ENCODE measurements at regions not wholly inside any gene's neighbourhood (a gene's known extent, or its start where the extent isn't known, plus 50 kb on each side); places are given as distances from the start of the nearest gene placed in this dataset.

DNA sequence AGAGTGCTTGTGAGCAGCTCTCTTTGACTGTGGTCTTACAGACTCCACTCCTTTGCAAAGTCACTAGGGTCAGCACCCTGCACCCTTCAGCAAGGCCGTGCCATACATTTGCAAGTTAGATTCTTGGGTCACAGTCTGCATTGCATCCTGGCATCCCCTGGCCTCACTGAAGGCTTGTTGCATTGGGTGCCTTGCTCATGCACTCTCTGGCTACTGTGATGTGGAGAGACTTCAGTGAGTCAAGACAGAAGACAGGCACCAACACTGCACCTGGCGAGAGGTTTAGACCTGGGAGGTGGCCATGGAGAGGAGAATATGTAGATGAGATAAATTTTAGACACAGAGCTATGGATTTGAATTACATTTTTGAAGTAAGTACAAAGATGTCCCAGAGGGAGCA, 146.4 kb upstream of the COPS8 start:
- Histone ChIP-seq H3K36me3 (ENCODE audit: insufficient read depth, low read length) (no peaks in the 10 kb centered on the region), H3K9me3 (replicated peaks; ENCODE audit: low read length) (no peaks in the 10 kb centered on the region), H3K27me3 (ENCODE audit: control insufficient read depth, insufficient read depth, low read length) (no peaks in the 10 kb centered on the region), H3K4me1 (ENCODE audit: control insufficient read depth, insufficient read depth, low read length) (no peaks in the 10 kb centered on the region), H3K4me2 (ENCODE audit: low read length) (no peak overlapping the region), H3K9ac (ENCODE audit: low read depth, low read length) (no peak overlapping the region), H3K4me3 (ENCODE audit: low read length) (no peak overlapping the region)

DNA sequence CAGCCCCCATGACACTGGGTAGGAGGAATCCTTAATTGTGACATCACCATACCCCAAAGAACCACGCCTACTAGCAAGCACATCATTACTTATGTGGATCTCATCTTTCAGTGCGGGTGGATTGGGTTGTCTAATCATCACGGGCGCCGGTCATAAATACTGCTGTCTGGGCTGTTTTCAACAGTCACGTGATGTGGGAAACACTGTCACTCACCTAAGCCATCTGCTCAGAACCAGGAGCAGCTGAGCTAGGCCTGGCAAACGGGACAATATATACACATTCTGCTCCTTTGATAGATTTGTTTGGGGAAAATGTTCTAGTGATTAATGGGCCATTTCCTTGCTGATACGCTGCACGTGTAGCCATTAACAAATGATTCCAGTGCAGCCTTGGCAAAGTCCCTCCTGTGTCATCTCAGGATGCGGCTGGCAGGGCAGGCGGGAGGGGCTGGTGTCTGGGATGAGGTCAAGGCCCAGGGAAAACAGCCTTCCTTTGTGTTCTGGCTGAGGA, 145.9 kb upstream of the COPS8 start:
- Histone ChIP-seq H3K9ac (ENCODE audit: low read depth, low read length) (no peak overlapping the region), H3K9me3 (replicated peaks; ENCODE audit: low read length) (no peaks in the 10 kb centered on the region), H3K4me1 (ENCODE audit: control insufficient read depth, insufficient read depth, low read length) (no peaks in the 10 kb centered on the region), H3K4me3 (ENCODE audit: low read length) (no peak overlapping the region), H3K4me2 (ENCODE audit: low read length) (no peak overlapping the region), H3K36me3 (ENCODE audit: insufficient read depth, low read length) (no peaks in the 10 kb centered on the region), H3K27me3 (ENCODE audit: control insufficient read depth, insufficient read depth, low read length) (no peaks in the 10 kb centered on the region)

DNA sequence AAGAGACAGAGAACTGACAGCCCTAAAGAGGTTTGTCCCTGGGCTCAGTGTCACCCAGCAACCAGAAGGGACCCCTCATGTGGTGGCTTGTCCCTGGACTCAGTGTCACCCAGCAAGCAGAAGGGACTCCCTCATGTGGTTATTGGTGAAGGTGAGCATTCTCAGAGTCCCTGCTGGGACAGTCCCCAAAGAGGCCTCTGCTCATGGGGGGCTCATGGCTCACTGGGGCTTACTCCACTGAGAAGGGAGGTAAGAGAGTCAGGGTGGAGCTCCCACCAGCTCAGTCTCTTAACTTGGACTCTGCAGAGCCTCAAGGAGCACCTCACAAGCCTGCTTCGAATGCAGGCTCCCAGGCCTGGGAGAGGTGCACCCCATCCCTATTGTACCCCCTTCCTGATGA, 145.2 kb upstream of the COPS8 start:
- H3K4me1 ChIP-seq (ENCODE audit: control insufficient read depth, insufficient read depth, low read length): no peaks in the 10 kb centered on the region
- H3K27me3 ChIP-seq (ENCODE audit: control insufficient read depth, insufficient read depth, low read length): no peaks in the 10 kb centered on the region
- H3K36me3 ChIP-seq (ENCODE audit: insufficient read depth, low read length): no peaks in the 10 kb centered on the region
- no peaks in the 10 kb centered on the region for H3K9me3 ChIP-seq (replicated peaks; ENCODE audit: low read length)
- no peak overlapping the region for H3K4me3 ChIP-seq (ENCODE audit: low read length)
- no peak overlapping the region for H3K9ac ChIP-seq (ENCODE audit: low read depth, low read length)
- H3K4me2 ChIP-seq (ENCODE audit: low read length): no peak overlapping the region

DNA sequence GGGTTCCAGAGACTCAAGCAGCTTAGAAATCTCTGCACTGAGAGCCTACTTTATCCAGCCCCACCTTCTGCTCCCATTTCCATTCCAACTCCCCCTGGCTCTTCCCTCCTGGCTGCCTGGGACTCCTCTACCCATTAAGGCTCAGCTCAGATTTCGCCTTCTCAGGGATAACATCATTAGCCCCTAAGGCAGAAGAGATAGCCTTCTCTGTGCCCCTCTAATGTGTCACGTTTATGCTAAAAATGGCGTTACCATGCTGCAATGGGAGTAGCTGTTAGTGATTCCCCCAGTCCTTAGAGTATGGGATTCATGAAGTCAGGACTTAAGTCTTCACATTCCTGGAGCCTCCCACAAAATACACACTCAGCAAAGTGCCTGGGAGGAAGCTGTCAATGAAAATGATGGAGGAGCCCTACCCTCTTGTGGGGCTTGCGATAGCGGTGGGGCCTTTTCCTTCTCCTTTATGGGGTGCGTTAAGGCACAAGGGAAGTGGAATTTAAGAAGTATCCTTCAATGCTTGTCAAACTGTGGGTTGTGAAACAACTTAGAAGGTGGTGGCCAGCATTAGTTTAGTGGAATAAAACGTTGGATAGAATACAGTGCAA, 144.7 kb upstream of the COPS8 start:
- no peak overlapping the region for H3K4me3 ChIP-seq (ENCODE audit: low read length)
- H3K4me2 ChIP-seq (ENCODE audit: low read length): no peak overlapping the region
- no peak overlapping the region for H3K9ac ChIP-seq (ENCODE audit: low read depth, low read length)
- H3K4me1 ChIP-seq (ENCODE audit: control insufficient read depth, insufficient read depth, low read length): no peaks in the 10 kb centered on the region
- no peaks in the 10 kb centered on the region for H3K9me3 ChIP-seq (replicated peaks; ENCODE audit: low read length)
- no peaks in the 10 kb centered on the region for H3K36me3 ChIP-seq (ENCODE audit: insufficient read depth, low read length)
- H3K27me3 ChIP-seq (ENCODE audit: control insufficient read depth, insufficient read depth, low read length): no peaks in the 10 kb centered on the region

DNA sequence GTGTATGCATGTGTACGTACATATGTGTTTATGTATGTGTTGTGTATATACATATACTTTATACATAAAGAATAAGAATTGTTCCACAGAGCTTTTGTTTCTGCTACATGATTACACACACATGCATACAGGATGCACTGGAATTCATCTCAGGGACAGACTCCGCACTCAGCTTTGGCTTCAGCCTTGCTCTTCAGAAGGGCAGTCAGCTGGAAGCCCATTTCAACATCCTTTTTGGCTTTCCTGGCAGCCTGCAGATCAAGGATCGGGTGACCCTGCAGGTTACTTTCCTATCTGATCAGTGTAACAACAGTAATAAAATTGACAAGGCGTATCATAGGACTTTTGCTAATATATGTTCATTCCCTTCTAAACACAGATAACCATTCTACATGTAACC, 144.1 kb upstream of the COPS8 start:
- H3K9ac ChIP-seq (ENCODE audit: low read depth, low read length): no peak overlapping the region
- H3K27me3 ChIP-seq (ENCODE audit: control insufficient read depth, insufficient read depth, low read length): no peaks in the 10 kb centered on the region
- H3K36me3 ChIP-seq (ENCODE audit: insufficient read depth, low read length): no peaks in the 10 kb centered on the region
- H3K4me2 ChIP-seq (ENCODE audit: low read length): no peak overlapping the region
- H3K4me3 ChIP-seq (ENCODE audit: low read length): no peak overlapping the region
- no peaks in the 10 kb centered on the region for H3K9me3 ChIP-seq (replicated peaks; ENCODE audit: low read length)
- no peaks in the 10 kb centered on the region for H3K4me1 ChIP-seq (ENCODE audit: control insufficient read depth, insufficient read depth, low read length)

DNA sequence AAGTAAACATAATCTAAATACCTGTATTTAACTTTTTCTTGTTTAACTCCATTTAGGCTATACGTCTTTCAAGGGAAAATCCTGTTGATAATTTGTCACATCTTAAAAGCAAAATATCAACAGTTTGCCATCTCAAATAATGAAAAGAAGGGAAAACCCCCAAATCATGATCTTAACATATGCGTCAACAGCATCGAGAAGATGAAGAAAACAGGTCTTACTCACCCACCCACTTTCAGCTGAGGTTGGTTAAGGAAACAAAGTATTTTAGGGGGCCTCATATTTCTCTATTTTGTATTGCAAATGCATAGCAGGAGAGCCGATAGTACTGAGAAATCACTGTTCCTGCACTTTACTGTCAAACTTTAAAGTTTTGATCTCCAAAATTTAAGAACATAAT, 143.1 kb upstream of the COPS8 start:
- Histone ChIP-seq H3K27me3 (ENCODE audit: control insufficient read depth, insufficient read depth, low read length) (no peaks in the 10 kb centered on the region), H3K9ac (ENCODE audit: low read depth, low read length) (no peak overlapping the region), H3K9me3 (replicated peaks; ENCODE audit: low read length) (no peaks in the 10 kb centered on the region), H3K36me3 (ENCODE audit: insufficient read depth, low read length) (no peaks in the 10 kb centered on the region), H3K4me1 (ENCODE audit: control insufficient read depth, insufficient read depth, low read length) (no peaks in the 10 kb centered on the region), H3K4me3 (ENCODE audit: low read length) (no peak overlapping the region), H3K4me2 (ENCODE audit: low read length) (no peak overlapping the region)

DNA sequence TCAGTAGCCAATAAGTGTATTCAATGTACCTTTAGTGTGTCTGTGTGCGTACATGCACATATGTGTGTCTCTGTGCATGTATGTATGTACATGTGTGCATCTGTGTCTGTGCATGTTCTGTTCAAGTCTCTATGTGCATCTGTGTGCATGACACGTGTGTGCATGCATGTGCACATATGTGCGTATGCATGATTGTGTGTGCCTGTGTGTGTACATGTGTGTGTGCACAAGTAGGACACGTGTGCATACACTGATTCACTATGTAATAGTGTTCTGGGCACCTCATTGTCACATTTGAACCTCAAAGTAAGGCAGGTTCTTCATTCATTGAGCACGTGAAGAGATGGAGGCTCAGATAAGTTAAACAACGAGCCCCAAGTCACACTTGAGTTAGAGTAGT, 142.6 kb upstream of the COPS8 start:
- no peaks in the 10 kb centered on the region for H3K27me3 ChIP-seq (ENCODE audit: control insufficient read depth, insufficient read depth, low read length)
- H3K4me1 ChIP-seq (ENCODE audit: control insufficient read depth, insufficient read depth, low read length): no peaks in the 10 kb centered on the region
- no peaks in the 10 kb centered on the region for H3K9me3 ChIP-seq (replicated peaks; ENCODE audit: low read length)

DNA sequence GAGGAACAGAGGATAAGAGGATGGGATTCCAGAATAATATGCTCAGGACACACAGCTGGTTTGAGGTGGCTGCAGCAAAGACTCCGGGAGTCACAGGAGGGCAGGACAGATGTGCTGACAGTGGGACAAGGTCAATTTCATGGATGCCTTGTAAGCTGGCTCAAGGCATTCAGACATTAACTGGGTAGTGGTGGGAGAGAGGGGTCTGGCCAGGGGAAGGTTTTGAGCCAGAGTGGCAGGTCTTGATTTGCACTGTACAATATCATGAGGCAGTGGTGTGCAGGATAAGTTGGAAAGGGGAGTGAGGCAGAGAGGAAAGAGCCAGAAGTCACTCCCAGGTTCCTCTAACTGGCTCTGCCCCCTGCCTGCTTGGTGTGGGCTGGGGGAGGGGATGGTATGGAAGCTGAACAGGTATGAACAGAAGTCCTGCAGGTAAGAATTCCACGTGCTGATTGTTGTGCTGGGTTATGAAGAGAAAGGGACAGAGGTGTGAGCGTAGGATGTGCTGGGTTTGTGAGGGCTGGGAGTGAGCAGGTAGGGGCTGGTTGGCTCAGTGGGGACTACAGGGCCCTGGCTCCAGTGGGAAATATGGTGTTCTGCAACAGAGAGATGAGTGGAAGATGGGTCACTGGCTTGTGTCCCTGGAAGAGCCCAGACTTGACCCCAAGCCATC, 141.7 kb upstream of the COPS8 start:
- Histone ChIP-seq H3K27me3 (ENCODE audit: control insufficient read depth, insufficient read depth, low read length) (no peaks in the 10 kb centered on the region), H3K36me3 (ENCODE audit: insufficient read depth, low read length) (no peaks in the 10 kb centered on the region), H3K9ac (ENCODE audit: low read depth, low read length) (no peak overlapping the region), H3K9me3 (replicated peaks; ENCODE audit: low read length) (no peaks in the 10 kb centered on the region), H3K4me1 (ENCODE audit: control insufficient read depth, insufficient read depth, low read length) (no peaks in the 10 kb centered on the region), H3K4me2 (ENCODE audit: low read length) (no peak overlapping the region), H3K4me3 (ENCODE audit: low read length) (no peak overlapping the region)

More for the DNA sequence above, 142.6 kb upstream of the COPS8 start:
- Histone ChIP-seq H3K4me3 (ENCODE audit: low read length) (no peak overlapping the region), H3K9ac (ENCODE audit: low read depth, low read length) (no peak overlapping the region), H3K4me2 (ENCODE audit: low read length) (no peak overlapping the region), H3K36me3 (ENCODE audit: insufficient read depth, low read length) (no peaks in the 10 kb centered on the region)

DNA sequence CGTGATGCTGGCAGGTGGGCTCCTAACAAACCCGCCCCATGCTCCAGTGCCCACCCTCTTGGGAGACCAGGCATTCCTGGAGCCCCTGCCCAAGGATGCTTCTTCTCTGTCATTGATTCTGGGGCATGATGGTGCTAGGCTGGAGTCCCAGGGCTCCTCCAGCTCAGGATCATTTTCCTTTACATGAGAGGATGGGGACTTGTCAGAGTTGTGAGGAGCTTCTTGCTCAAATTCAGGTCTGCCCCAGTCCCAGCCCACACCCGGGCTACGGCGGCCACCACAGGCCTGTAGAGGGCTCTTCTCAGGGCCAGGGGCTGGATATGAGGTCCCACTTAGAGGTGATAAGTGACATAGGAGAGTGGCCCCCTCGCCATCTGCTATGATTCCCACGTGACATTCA, 141.1 kb upstream of the COPS8 start:
- Histone ChIP-seq H3K4me3 (ENCODE audit: low read length) (no peak overlapping the region), H3K27me3 (ENCODE audit: control insufficient read depth, insufficient read depth, low read length) (no peaks in the 10 kb centered on the region), H3K36me3 (ENCODE audit: insufficient read depth, low read length) (no peaks in the 10 kb centered on the region), H3K4me1 (ENCODE audit: control insufficient read depth, insufficient read depth, low read length) (no peaks in the 10 kb centered on the region), H3K9me3 (replicated peaks; ENCODE audit: low read length) (no peaks in the 10 kb centered on the region), H3K9ac (ENCODE audit: low read depth, low read length) (no peak overlapping the region), H3K4me2 (ENCODE audit: low read length) (no peak overlapping the region)

DNA sequence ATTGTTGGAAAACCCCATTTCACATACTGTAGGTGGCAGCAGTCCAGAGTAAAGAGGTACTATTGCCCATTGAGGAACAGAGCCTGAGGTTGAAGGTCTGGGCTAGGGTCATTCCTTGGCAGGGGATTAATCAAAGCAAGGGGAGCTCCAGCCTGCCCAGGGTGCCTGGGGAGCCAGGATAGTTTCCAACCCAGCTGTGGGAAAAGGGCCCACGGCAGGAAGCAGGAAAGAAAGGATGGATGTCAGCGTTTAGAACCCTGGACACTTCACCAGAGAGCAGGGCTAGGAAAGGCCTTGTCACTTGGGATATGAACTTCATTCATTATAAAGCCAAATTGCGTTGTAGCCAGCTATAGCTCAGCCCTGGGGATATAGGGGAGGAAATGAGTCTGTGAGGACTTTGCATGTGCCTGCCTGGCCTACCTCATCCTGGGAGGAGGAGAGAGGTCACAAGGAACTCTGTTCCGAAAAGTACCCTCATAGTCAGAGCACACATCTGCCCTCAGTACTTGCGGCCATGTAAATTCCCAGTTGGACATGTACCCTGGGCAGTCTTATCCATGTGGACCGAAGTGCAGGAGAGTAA, 140.2 kb upstream of the COPS8 start:
- no peaks in the 10 kb centered on the region for H3K27me3 ChIP-seq (ENCODE audit: control insufficient read depth, insufficient read depth, low read length)
- H3K4me2 ChIP-seq (ENCODE audit: low read length): no peak overlapping the region
- no peaks in the 10 kb centered on the region for H3K9me3 ChIP-seq (replicated peaks; ENCODE audit: low read length)
- H3K4me3 ChIP-seq (ENCODE audit: low read length): no peak overlapping the region
- H3K9ac ChIP-seq (ENCODE audit: low read depth, low read length): no peak overlapping the region
- H3K36me3 ChIP-seq (ENCODE audit: insufficient read depth, low read length): no peaks in the 10 kb centered on the region
- H3K4me1 ChIP-seq (ENCODE audit: control insufficient read depth, insufficient read depth, low read length): no peaks in the 10 kb centered on the region

DNA sequence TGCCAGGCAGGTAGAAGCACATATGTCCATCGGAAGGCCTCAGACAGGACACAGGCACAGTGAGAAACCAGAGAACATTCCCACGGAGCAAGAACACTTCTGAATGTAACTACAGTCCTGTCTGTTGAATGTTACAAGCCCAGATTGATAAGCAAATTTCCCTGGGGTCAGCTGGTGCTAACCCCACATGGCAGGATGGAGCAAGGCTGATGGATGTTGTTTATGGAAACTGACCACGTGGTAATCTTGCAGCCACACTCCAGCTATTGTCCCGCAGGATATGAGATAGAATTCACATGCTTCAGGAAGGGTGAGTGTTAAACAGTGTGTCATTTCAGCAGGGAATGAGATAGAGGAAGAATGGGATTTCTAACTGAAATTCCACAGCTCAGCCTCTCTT, 138.8 kb upstream of the COPS8 start:
- Histone ChIP-seq H3K9me3 (replicated peaks; ENCODE audit: low read length) (no peaks in the 10 kb centered on the region), H3K4me2 (ENCODE audit: low read length) (no peak overlapping the region), H3K27me3 (ENCODE audit: control insufficient read depth, insufficient read depth, low read length) (no peaks in the 10 kb centered on the region), H3K36me3 (ENCODE audit: insufficient read depth, low read length) (no peaks in the 10 kb centered on the region), H3K4me3 (ENCODE audit: low read length) (no peak overlapping the region), H3K9ac (ENCODE audit: low read depth, low read length) (no peak overlapping the region), H3K4me1 (ENCODE audit: control insufficient read depth, insufficient read depth, low read length) (no peaks in the 10 kb centered on the region)

DNA sequence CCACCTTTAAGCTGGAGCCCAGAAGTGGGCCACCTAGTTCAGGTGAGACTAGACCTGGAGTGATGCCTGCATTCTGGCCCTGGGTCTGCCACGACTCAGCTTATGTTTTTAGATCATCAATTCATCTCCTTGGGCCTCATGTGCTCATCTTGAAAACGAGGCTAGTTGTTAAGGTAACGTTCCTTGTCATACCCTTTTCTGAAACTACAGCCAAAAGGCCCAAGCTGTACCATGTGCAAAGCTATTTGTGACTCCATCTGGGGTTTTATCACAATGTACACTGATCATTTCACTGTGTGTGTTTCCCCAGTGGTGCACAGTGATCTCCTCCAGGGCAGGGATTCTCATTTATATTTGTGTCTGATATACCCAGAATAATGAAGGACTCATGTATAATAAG, 138.4 kb upstream of the COPS8 start:
- no peaks in the 10 kb centered on the region for H3K9me3 ChIP-seq (replicated peaks; ENCODE audit: low read length)
- H3K4me3 ChIP-seq (ENCODE audit: low read length): no peak overlapping the region
- no peaks in the 10 kb centered on the region for H3K27me3 ChIP-seq (ENCODE audit: control insufficient read depth, insufficient read depth, low read length)
- H3K4me1 ChIP-seq (ENCODE audit: control insufficient read depth, insufficient read depth, low read length): no peaks in the 10 kb centered on the region
- H3K4me2 ChIP-seq (ENCODE audit: low read length): no peak overlapping the region
- H3K9ac ChIP-seq (ENCODE audit: low read depth, low read length): no peak overlapping the region
- H3K36me3 ChIP-seq (ENCODE audit: insufficient read depth, low read length): no peaks in the 10 kb centered on the region

All from skeletal muscle satellite cell (primary cell).